ENCODE measurements at regions not wholly inside any gene's neighbourhood (a gene's known extent, or its start where the extent isn't known, plus 50 kb on each side); places are given as distances from the start of the nearest gene placed in this dataset.

GRCh38 chr13:64202517-64202916 lies 2786.9 kb upstream of the PCDH20 start:
- TF ChIP-seq POLR2AphosphoS5 (IDR thresholded peaks at IDR 0.05), result no peak
- no peak for TF ChIP-seq POLR2A (IDR thresholded peaks at IDR 0.05)
- TF ChIP-seq, protein P1, sequence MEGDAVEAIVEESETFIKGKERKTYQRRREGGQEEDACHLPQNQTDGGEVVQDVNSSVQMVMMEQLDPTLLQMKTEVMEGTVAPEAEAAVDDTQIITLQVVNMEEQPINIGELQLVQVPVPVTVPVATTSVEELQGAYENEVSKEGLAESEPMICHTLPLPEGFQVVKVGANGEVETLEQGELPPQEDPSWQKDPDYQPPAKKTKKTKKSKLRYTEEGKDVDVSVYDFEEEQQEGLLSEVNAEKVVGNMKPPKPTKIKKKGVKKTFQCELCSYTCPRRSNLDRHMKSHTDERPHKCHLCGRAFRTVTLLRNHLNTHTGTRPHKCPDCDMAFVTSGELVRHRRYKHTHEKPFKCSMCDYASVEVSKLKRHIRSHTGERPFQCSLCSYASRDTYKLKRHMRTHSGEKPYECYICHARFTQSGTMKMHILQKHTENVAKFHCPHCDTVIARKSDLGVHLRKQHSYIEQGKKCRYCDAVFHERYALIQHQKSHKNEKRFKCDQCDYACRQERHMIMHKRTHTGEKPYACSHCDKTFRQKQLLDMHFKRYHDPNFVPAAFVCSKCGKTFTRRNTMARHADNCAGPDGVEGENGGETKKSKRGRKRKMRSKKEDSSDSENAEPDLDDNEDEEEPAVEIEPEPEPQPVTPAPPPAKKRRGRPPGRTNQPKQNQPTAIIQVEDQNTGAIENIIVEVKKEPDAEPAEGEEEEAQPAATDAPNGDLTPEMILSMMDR (IDR thresholded peaks at IDR 0.05), result no peak
- no peak for DNase-seq (ENCODE audit: low spot score)
- 70% methylated on average over 1 of the region's 1 CpG for WGBS
- Histone ChIP-seq H3K4me1 (replicated peaks) (no peaks in the 10 kb centered on the region), H3K27ac (no peak overlapping the region), H3K9me3 (no peaks in the 10 kb centered on the region), H3K4me3 (no peak overlapping the region), H3K27me3 (replicated peaks; ENCODE audit: insufficient read depth) (no peaks in the 10 kb centered on the region), H3K36me3 (no peaks in the 10 kb centered on the region)
- intact Hi-C loops (cut with DNase I), result no loop called here

- DNase-seq (ENCODE audit: low spot score), result no peak
- TF ChIP-seq POLR2AphosphoS5 (IDR thresholded peaks at IDR 0.05) (no peak), POLR2A (IDR thresholded peaks at IDR 0.05) (no peak)
- TF ChIP-seq, protein P1 (IDR thresholded peaks at IDR 0.05), result no peak
- no peaks in the 10 kb centered on the region for H3K27me3 ChIP-seq (replicated peaks; ENCODE audit: insufficient read depth)
- H3K9me3 ChIP-seq, result no peaks in the 10 kb centered on the region
- H3K4me1 ChIP-seq (replicated peaks), result no peaks in the 10 kb centered on the region
- no peak overlapping the region for H3K27ac ChIP-seq
- H3K36me3 ChIP-seq, result no peaks in the 10 kb centered on the region
- H3K4me3 ChIP-seq, result no peak overlapping the region
- intact Hi-C loops (cut with DNase I), result no loop called here
Measured at GRCh38 chr13:64197232-64197631, 2781.6 kb upstream of the PCDH20 start.

GRCh38 chr13:64186503-64187250 lies 2771.0 kb upstream of the PCDH20 start:
- intact Hi-C loops (cut with DNase I), result no loop called here
- TF ChIP-seq POLR2AphosphoS5 (IDR thresholded peaks at IDR 0.05), result no peak
- no peak overlapping the region for H3K27ac ChIP-seq
- 76% methylated on average over 2 of the region's 2 CpGs for WGBS
- no peak overlapping the region for H3K4me3 ChIP-seq
- H3K27me3 ChIP-seq (replicated peaks; ENCODE audit: insufficient read depth), result no peaks in the 10 kb centered on the region
- no peak for DNase-seq (ENCODE audit: low spot score)
- H3K4me1 ChIP-seq (replicated peaks), result no peaks in the 10 kb centered on the region
- no peaks in the 10 kb centered on the region for H3K36me3 ChIP-seq
- H3K9me3 ChIP-seq, result no peaks in the 10 kb centered on the region

- no peak for DNase-seq (ENCODE audit: low spot score)
- Histone ChIP-seq H3K27ac (no peak overlapping the region), H3K9me3 (no peaks in the 10 kb centered on the region), H3K4me1 (replicated peaks) (no peaks in the 10 kb centered on the region), H3K36me3 (no peaks in the 10 kb centered on the region), H3K27me3 (replicated peaks; ENCODE audit: insufficient read depth) (no peaks in the 10 kb centered on the region), H3K4me3 (no peak overlapping the region)
- TF ChIP-seq, protein P1 (IDR thresholded peaks at IDR 0.05), result no peak
- intact Hi-C loops (cut with DNase I), result no loop called here
- 67% methylated on average over 1 of the region's 1 CpG for WGBS
Measured at GRCh38 chr13:64186071-64186470, 2770.4 kb upstream of the PCDH20 start.

- TF ChIP-seq POLR2AphosphoS5 (IDR thresholded peaks at IDR 0.05) (no peak), POLR2A (IDR thresholded peaks at IDR 0.05) (no peak)
- TF ChIP-seq, protein P1 (IDR thresholded peaks at IDR 0.05), result no peak
- DNase-seq (ENCODE audit: low spot score), result no peak
- intact Hi-C loops (cut with DNase I), result no loop called here
- Histone ChIP-seq H3K4me3 (no peak overlapping the region), H3K36me3 (no peaks in the 10 kb centered on the region), H3K27me3 (replicated peaks; ENCODE audit: insufficient read depth) (no peaks in the 10 kb centered on the region), H3K4me1 (replicated peaks) (no peaks in the 10 kb centered on the region), H3K9me3 (no peaks in the 10 kb centered on the region), H3K27ac (no peak overlapping the region)
- WGBS, result 85% methylated on average over 2 of the region's 2 CpGs
Measured at GRCh38 chr13:64180756-64181155, 2765.1 kb upstream of the PCDH20 start.

Data from prostate gland (tissue), 2 donors.